Mucosa of descending colon (tissue), 3 donors: ENCODE measurements at regions not wholly inside any gene's neighbourhood (a gene's known extent, or its start where the extent isn't known, plus 50 kb on each side); places are given as distances from the start of the nearest gene placed in this dataset.
"Not testable (repeated sequence)": the region's sequence is repeated elsewhere in the genome, so short reads cannot be mapped to it uniquely, and the experiment has no call there.

Source experiments
- ATAC-seq: fragments of 200-7000 bp; cut with Tn5 transposase; one replicate; pipeline ENCODE4 v1.9.1; 2020; ENCODE audit warnings: mild to moderate bottlenecking, moderate library complexity
- DNase-seq, 3 donors: peaks; one replicate each; pipeline ENCODE4 v3.0.0-alpha.2; 2020
- H3K36me3 ChIP-seq: fragments of 200-600 bp; one replicate; pipeline ENCODE4 v1.8.0; 2021; ENCODE audit warnings: low read depth, mild to moderate bottlenecking
- H3K4me1 ChIP-seq: fragments of 200-600 bp; one replicate; pipeline ENCODE4 v1.8.0; 2021; ENCODE audit warnings: low read depth, mild to moderate bottlenecking
- H3K4me3 ChIP-seq: fragments of 200-600 bp; one replicate; pipeline ENCODE4 v1.8.0; 2021; ENCODE audit warnings: mild to moderate bottlenecking
- H3K9me3 ChIP-seq: fragments of 200-600 bp; one replicate; pipeline ENCODE4 v1.8.0; 2021; ENCODE audit warnings: mild to moderate bottlenecking
- intact Hi-C, 2 donors: fragments of 100-400 bp; cut with DNase I in 1 of 2; cut with micrococcal nuclease in 1 of 2; formaldehyde crosslinking; loops; one replicate each; pipeline versions ENCODE4 v1.11.0 to v1.11.1; 2022; cut with DNase I, micrococcal nuclease
- TF ChIP-seq, protein P1 (sequence below): fragments of 200-600 bp; IDR thresholded peaks from one replicate; pipeline ENCODE4 v1.8.0; 2022; ENCODE audit warnings: antibody characterized with exemption, mild to moderate bottlenecking
- donor health status: DM: no; HTN: no; CAD: no; lungs with moderate emphysema.
- donor health status: DM: no; HTN: no; CAD: no.
- donor health status: DM: no; HTN: yes; CAD: no.

DNA sequence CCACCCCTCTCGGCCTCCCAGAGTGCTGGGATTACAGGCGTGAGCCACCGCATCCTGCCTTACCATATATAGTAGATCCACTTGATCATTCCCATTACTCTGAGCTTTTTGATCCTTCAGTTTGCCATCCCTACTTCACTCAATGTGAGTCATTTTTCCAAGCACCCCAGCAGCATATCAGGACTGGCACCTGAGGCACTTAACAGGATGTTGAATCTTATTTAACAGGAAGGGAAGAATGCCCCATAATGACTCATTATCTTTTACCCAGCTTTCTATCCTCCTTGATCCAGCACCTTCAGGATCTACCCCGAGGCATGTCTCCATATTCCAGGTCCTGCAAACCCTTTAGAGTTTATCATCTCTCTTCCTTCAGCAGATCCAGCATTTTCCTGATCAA lies 84.9 kb upstream of the CMKLR1 start:
- no peaks in the 10 kb centered on the region for H3K9me3 ChIP-seq

DNA sequence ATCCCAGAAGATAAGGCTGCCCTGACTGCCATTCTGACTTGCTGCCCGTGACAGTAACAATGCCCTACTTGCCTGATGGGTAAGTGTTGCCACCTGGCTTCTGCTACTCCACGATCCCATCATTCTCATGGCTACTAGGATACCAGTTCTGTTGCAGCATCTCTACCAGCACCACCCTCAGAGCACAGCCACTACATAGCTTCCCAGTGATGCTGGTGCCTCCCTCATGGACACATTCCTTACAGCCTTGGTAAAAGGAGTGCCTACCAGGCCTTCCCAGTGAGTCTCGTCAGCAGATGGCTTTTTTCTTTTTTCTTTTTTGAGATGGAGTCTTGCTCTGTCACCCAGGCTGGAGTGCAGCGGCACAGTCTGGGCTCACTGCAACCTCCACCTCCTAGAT lies 84.4 kb upstream of the CMKLR1 start:
- Histone ChIP-seq H3K4me3 (no peak overlapping the region), H3K4me1 (no peaks in the 10 kb centered on the region), H3K9me3 (no peaks in the 10 kb centered on the region), H3K36me3 (no peaks in the 10 kb centered on the region)
- TF ChIP-seq, protein P1, sequence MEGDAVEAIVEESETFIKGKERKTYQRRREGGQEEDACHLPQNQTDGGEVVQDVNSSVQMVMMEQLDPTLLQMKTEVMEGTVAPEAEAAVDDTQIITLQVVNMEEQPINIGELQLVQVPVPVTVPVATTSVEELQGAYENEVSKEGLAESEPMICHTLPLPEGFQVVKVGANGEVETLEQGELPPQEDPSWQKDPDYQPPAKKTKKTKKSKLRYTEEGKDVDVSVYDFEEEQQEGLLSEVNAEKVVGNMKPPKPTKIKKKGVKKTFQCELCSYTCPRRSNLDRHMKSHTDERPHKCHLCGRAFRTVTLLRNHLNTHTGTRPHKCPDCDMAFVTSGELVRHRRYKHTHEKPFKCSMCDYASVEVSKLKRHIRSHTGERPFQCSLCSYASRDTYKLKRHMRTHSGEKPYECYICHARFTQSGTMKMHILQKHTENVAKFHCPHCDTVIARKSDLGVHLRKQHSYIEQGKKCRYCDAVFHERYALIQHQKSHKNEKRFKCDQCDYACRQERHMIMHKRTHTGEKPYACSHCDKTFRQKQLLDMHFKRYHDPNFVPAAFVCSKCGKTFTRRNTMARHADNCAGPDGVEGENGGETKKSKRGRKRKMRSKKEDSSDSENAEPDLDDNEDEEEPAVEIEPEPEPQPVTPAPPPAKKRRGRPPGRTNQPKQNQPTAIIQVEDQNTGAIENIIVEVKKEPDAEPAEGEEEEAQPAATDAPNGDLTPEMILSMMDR = no peak
- ATAC-seq (no peak), DNase-seq (no peak)
- intact Hi-C loops = no loop called here

More for the DNA sequence above, 84.9 kb upstream of the CMKLR1 start:
- intact Hi-C loops = no loop called here
- no peak for DNase-seq
- ATAC-seq = no peak
- H3K4me3 ChIP-seq = no peak overlapping the region
- TF ChIP-seq, protein P1 = no peak
- no peaks in the 10 kb centered on the region for H3K4me1 ChIP-seq
- H3K36me3 ChIP-seq = no peaks in the 10 kb centered on the region

DNA sequence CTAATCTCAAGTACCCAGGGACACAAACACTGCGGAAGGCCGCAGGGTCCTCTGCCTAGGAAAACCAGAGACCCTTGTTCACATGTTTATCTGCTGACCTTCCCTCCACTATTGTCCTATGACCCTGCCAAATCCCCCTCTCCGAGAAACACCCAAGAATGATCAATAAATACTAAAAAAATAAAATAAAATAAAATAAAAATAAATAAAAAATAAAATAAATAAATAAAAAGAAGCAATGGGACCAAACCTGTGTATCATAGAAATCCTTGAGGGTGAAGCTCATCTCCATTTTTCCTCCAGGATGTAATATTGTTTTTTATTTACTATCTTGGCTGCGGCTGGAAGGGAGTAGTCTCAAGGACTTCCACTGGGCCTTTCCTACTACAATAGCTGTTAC lies 82.0 kb upstream of the CMKLR1 start:
- ATAC-seq, H3K4me1 ChIP-seq, H3K4me3 ChIP-seq, H3K36me3 ChIP-seq, DNase-seq, H3K9me3 ChIP-seq, intact Hi-C loops: not testable (repeated sequence)

DNA sequence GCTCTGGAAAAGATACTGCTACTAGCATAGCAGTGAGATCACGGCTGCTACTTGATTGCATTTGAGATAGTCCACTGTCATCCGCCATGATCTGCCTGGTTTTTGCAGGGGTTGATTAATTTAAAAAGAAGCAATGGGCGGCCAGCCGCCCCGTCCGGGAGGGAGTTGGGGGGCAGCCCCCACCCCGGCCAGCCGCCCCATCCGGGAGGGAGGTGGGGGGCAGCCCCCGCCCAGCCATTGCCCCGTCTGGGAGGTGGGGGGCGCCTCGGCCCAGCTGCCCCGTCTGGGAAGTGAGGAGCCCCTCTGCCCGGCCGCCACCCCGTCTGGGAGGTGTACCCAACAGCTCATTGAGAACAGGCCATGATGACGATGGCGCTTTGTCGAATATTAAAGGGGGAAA lies 81.3 kb upstream of the CMKLR1 start:
- ATAC-seq, H3K9me3 ChIP-seq, intact Hi-C loops, DNase-seq, H3K4me3 ChIP-seq, H3K36me3 ChIP-seq, H3K4me1 ChIP-seq: not testable (repeated sequence)

DNA sequence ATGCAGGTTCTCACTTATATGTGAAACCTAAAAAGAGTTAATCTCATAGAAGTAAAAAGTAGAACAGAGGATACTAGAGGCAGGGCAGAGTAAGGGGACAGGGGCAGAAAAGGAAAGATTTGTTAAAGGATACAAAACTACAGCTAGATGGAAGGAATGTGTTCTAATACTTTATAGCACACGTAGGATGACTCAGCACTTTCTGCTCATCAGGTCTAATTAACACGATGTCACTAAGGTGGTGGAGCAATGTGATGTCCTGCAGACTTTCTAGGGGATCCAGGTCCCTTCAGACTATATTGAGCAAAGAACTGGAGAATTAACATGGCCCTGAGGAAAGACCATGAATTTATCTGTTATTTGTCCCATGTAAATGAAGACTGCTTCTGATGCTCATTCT lies 80.8 kb upstream of the CMKLR1 start:
- ATAC-seq (no peak), DNase-seq (no peak)
- H3K9me3 ChIP-seq = no peaks in the 10 kb centered on the region
- no peaks in the 10 kb centered on the region for H3K36me3 ChIP-seq
- intact Hi-C loops = no loop called here
- H3K4me3 ChIP-seq = no peak overlapping the region
- H3K4me1 ChIP-seq = no peaks in the 10 kb centered on the region
- TF ChIP-seq, protein P1 = no peak

DNA sequence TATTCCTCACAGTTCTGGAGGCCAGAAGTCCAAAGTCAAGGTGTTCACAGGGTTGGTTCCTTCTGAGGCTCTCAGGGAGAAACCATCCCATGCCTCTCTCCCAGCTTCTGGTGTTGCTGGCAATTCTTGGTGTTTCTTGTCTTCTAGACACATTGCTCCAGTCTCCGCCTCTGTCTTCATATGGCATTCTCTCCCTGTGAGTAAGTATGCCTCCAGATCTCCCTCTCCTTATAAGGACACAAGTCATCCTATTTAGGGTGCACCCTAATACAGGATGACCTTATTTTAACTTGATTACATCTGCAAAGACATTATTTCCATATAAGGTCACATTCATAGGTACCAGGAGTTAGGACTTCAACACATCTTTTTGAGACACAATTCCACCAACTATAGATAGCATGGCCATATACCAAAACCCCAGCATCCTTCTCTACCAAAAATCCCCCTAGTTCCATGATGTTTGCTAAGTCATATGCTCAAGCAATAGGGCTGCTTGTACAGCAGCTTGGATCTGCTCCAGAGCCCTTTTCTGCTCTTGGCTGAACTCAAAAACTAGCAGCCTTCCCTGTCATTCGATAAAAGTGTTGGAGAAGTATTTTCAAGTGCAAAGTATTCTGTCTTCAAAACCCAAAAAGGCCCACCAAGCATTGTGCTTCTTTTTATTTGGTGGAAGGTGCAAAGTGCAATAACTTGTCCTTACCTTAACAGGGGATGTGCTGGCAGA lies 79.2 kb upstream of the CMKLR1 start:
- Histone ChIP-seq H3K36me3 (no peaks in the 10 kb centered on the region), H3K9me3 (no peaks in the 10 kb centered on the region), H3K4me3 (no peak overlapping the region), H3K4me1 (no peaks in the 10 kb centered on the region)
- intact Hi-C loops = no loop called here
- TF ChIP-seq, protein P1 = no peak
- ATAC-seq = no peak
- no peak for DNase-seq

DNA sequence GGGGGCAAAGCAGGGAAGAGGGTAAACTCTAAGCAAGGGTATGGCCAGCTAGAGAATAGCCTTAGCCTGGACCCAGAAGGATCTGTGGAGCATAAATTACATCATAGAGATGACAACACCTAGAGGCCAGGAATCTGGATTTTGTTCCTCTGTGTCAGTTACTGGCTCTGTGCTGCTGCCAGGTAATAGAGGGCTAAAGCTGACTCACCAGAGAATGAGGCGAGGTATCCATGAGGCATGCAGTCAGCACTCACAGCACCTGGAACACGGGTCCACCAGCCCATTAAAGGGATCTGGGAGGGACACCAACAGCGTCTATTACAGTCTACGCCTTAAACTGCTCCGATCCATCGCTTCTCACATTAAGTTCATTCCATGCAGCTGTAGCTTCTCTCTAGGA lies 74.9 kb upstream of the CMKLR1 start:
- intact Hi-C loops = no loop called here

More for the DNA sequence above, 74.9 kb upstream of the CMKLR1 start:
- Histone ChIP-seq H3K4me3 (no peak overlapping the region), H3K9me3 (no peaks in the 10 kb centered on the region), H3K4me1 (no peaks in the 10 kb centered on the region), H3K36me3 (no peaks in the 10 kb centered on the region)
- no peak for ATAC-seq
- TF ChIP-seq, protein P1 = no peak
- DNase-seq = no peak
